Upper lobe of left lung (tissue), 6 donors: ENCODE measurements at regions not wholly inside any gene's neighbourhood (a gene's known extent, or its start where the extent isn't known, plus 50 kb on each side); places are given as distances from the start of the nearest gene placed in this dataset.

Experiments used
- ATAC-seq, 2 donors: fragments of 200-7000 bp; cut with Tn5 transposase; one replicate each; pipeline ENCODE4 v1.9.1; 2022; ENCODE audit warnings: mild to moderate bottlenecking in 2 of 2, moderate library complexity in 2 of 2; ENCODE audit not compliant: low FRiP score in 2 of 2
- DNase-seq, 2 donors: peaks; one replicate each; pipeline ENCODE4 v3.0.0-alpha.2; 2019 to 2020
- H3K27ac ChIP-seq, 4 donors: fragments of 200-600 bp; sonication (generic); one replicate each; pipeline ENCODE4 v1.5.1; 2016 to 2019
- H3K27me3 ChIP-seq, 4 donors: fragments of 200-600 bp; sonication (generic); one replicate each; pipeline ENCODE4 v1.5.1; 2017 to 2019
- H3K36me3 ChIP-seq, 4 donors: fragments of 200-600 bp; sonication (generic); one replicate each; pipeline ENCODE4 v1.5.1; 2016 to 2019
- H3K4me1 ChIP-seq, 4 donors: fragments of 200-600 bp; sonication (generic); one replicate each; pipeline ENCODE4 v1.5.1; 2018 to 2019
- H3K4me3 ChIP-seq, 4 donors: fragments of 200-600 bp; sonication (generic); one replicate each; pipeline ENCODE4 v1.5.1; 2017 to 2019; ENCODE audit warnings: mild to moderate bottlenecking in 2 of 4, moderate library complexity in 1 of 4
- H3K9me3 ChIP-seq, 4 donors: fragments of 200-600 bp; sonication (generic); one replicate each; pipeline ENCODE4 v1.5.1; 2018 to 2019
- EP300 ChIP-seq, 4 donors: sonication (generic); formaldehyde crosslinking; IDR thresholded peaks; one replicate each; pipeline ENCODE4 v1.5.1; 2017; ENCODE audit warnings: antibody characterized with exemption in 4 of 4, control low read depth in 2 of 4
- POLR2A ChIP-seq, 4 donors: fragments of 450-650 bp; IDR thresholded peaks; one replicate each; pipeline ENCODE4 v1.5.1; 2016 to 2017; ENCODE audit warnings: antibody characterized with exemption in 4 of 4, mild to moderate bottlenecking in 2 of 4
- POLR2AphosphoS5 ChIP-seq, 2 donors: sonication (generic); formaldehyde crosslinking; IDR thresholded peaks; one replicate each; pipeline ENCODE4 v1.5.1; 2017; ENCODE audit warnings: antibody characterized with exemption in 2 of 2
- WGBS, 2 donors: methylation state at CpG; one replicate each; pipeline ENCODE4 v1.1.5; 2017 to 2018; 5-methylcytosine and 5-hydroxymethylcytosine counted together
- TF ChIP-seq, protein P1 (sequence below), 6 experiments: fragments of 450-650 bp in 4 of 6; fragments of 200-600 bp in 2 of 6; sonication (generic) in 2 of 6; IDR thresholded peaks; one replicate each; pipeline ENCODE4 v1.5.1; 2016 to 2019; ENCODE audit warnings: antibody characterized with exemption in 6 of 6
- donor health status: DM: no; HTN: no; CAD: no; lungs with moderate emphysema.
- donor health status: DM: no; HTN: yes; CAD: no; lungs with severe emphysema.

DNA sequence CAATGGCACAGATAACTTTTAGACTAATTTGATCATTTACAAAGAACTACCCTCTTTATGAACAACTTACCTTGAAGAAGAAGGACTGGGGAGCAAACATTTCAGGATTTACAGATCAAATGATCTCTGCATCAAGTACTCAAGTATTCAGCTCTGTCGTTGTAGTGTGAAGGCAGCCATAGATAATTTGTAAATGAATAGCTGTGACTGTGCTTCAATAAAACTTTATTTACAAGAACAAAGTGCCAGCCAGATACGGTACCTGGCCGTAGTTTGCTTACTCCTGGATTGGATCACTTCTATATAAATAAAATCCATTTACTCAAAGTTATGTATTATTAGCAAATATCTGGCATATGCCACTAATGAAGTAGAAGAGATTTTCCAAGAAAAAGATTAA is 388.2 kb upstream of the SEMA3A start:
- Histone ChIP-seq H3K4me3 (no peak overlapping the region), H3K9me3 (no peaks in the 10 kb centered on the region), H3K36me3 (no peaks in the 10 kb centered on the region), H3K27ac (no peak overlapping the region), H3K27me3 (no peaks in the 10 kb centered on the region), H3K4me1 (no peaks in the 10 kb centered on the region)
- ATAC-seq, result no peak
- TF ChIP-seq EP300 (IDR thresholded peaks at IDR 0.05) (no peak), POLR2AphosphoS5 (IDR thresholded peaks at IDR 0.05) (no peak), POLR2A (IDR thresholded peaks at IDR 0.05) (no peak)
- TF ChIP-seq, protein P1, sequence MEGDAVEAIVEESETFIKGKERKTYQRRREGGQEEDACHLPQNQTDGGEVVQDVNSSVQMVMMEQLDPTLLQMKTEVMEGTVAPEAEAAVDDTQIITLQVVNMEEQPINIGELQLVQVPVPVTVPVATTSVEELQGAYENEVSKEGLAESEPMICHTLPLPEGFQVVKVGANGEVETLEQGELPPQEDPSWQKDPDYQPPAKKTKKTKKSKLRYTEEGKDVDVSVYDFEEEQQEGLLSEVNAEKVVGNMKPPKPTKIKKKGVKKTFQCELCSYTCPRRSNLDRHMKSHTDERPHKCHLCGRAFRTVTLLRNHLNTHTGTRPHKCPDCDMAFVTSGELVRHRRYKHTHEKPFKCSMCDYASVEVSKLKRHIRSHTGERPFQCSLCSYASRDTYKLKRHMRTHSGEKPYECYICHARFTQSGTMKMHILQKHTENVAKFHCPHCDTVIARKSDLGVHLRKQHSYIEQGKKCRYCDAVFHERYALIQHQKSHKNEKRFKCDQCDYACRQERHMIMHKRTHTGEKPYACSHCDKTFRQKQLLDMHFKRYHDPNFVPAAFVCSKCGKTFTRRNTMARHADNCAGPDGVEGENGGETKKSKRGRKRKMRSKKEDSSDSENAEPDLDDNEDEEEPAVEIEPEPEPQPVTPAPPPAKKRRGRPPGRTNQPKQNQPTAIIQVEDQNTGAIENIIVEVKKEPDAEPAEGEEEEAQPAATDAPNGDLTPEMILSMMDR (IDR thresholded peaks at IDR 0.05), result no peak
- DNase-seq, result no peak
- WGBS, 2 donors, result 86 to 87% methylated on average over 3 of the region's 3 CpGs

DNA sequence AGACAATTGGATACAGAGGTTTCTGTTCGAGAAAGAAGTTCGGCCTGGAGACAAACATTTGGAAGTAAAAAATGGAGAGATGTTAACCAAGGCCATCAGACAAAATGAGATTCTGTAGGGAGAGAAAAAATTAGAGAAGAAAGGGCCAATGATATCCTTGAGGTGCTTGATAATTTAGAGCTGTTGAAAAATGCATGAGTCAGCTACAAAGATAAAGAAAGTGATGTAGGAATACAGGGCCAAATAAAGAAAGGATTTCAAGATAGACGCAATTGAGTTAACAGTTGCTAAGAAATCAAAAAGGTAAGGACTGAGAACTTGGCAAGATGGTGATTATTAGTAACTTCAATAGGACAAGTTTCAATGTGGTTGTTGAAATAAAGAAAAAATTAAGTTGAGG is 384.2 kb upstream of the SEMA3A start:
- no peaks in the 10 kb centered on the region for H3K4me1 ChIP-seq
- ATAC-seq, result no peak
- 88 to 98% methylated on average over 3 of the region's 3 CpGs for WGBS, 2 donors
- H3K4me3 ChIP-seq, result no peak overlapping the region
- TF ChIP-seq POLR2A (IDR thresholded peaks at IDR 0.05) (no peak), EP300 (IDR thresholded peaks at IDR 0.05) (no peak), POLR2AphosphoS5 (IDR thresholded peaks at IDR 0.05) (no peak)
- TF ChIP-seq, protein P1 (IDR thresholded peaks at IDR 0.05), result no peak
- no peak for DNase-seq
- no peaks in the 10 kb centered on the region for H3K36me3 ChIP-seq
- no peaks in the 10 kb centered on the region for H3K27me3 ChIP-seq
- H3K27ac ChIP-seq, result no peak overlapping the region
- no peaks in the 10 kb centered on the region for H3K9me3 ChIP-seq

DNA sequence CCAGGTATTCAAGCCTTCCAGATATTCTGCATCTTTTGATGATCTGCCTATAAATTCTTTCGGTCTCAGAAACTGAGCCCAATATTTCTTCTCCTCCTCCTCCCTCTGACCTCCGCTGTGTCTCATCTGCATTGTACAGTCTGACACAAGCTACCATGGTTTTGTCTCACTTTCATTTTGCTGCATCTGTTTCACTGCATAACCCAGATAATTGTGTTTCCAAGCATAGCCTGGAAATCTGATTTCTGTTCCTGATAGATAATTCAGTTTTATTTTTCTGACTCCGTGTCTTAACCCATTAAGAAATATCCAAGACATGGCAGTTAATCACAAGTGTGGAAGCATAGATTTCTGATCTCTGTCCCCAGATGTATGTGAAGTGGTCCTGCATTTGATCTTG is 374.2 kb upstream of the SEMA3A start:
- DNase-seq (no peak), ATAC-seq (no peak)
- TF ChIP-seq POLR2A (IDR thresholded peaks at IDR 0.05), result no peak
- no peak for TF ChIP-seq EP300 (IDR thresholded peaks at IDR 0.05)
- no peak for TF ChIP-seq POLR2AphosphoS5 (IDR thresholded peaks at IDR 0.05)
- TF ChIP-seq, protein P1 (IDR thresholded peaks at IDR 0.05), result no peak
- H3K27ac ChIP-seq, result no peak overlapping the region
- H3K36me3 ChIP-seq, result no peaks in the 10 kb centered on the region
- H3K9me3 ChIP-seq, result no peaks in the 10 kb centered on the region
- H3K4me1 ChIP-seq, result no peaks in the 10 kb centered on the region
- no peak overlapping the region for H3K4me3 ChIP-seq
- WGBS, 2 donors, result 91% methylated on average over 3 of the region's 3 CpGs
- no peaks in the 10 kb centered on the region for H3K27me3 ChIP-seq

DNA sequence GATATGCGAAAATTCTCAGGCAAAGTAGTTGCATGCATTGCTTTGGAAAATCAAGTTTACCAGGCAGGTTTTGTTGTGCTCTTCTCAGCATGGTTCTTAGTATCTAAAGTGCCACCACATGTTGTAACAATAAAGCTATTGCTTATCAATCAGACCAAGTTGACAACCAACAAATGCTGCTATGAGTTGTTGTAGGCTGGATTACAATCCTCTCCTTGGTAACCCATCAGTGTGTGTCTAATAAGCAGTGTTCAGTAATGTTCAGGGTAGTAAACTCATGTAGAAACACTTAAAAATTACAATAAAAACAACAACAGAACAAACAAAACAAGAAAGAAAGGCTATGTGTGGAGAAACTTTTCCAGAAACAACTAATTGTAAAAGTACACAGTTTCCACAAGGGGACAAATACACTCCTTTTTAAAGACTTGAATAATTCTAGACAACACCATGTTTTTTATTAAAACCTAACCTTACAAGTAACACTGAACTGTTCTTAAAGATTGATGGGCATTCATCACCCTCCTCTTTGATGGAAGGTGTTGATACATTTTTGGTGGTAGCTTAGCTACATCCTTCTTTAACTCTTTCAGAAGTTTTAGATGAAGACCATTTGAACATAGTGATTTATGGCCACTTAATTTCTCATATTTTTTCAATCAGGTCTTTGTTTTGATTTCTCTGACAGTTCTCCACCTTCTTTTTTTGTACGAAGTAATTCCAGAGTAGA is 370.9 kb upstream of the SEMA3A start:
- no peaks in the 10 kb centered on the region for H3K36me3 ChIP-seq
- H3K4me1 ChIP-seq, result no peaks in the 10 kb centered on the region
- 85 to 89% methylated on average over 2 of the region's 2 CpGs for WGBS, 2 donors
- TF ChIP-seq POLR2A (IDR thresholded peaks at IDR 0.05) (no peak), EP300 (IDR thresholded peaks at IDR 0.05) (no peak), POLR2AphosphoS5 (IDR thresholded peaks at IDR 0.05) (no peak)
- TF ChIP-seq, protein P1 (IDR thresholded peaks at IDR 0.05), result no peak
- H3K4me3 ChIP-seq, result no peak overlapping the region
- no peak for DNase-seq
- no peak for ATAC-seq
- H3K9me3 ChIP-seq, result no peaks in the 10 kb centered on the region
- H3K27me3 ChIP-seq, result no peaks in the 10 kb centered on the region
- no peak overlapping the region for H3K27ac ChIP-seq

DNA sequence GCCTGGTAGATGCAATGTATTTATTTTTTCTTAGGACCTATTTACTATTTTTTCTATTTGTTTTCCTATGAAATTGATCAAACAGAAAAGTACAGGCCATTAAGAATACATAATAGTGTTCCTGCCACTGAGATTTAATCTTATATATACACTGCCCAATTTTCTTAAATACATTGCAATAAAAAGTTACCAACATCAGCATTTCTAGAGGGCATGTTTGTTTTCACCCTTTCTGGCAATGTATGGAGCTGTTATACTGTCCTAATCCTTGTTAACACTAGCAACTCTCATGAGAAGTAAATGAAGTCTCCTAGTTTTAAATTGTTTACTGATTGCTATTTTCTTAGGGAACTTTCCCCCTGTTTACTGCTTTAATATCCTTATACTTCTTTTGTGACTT is 359.1 kb upstream of the SEMA3A start:
- H3K27ac ChIP-seq, result no peak overlapping the region
- DNase-seq (no peak), ATAC-seq (no peak)
- H3K9me3 ChIP-seq, result peaks cover 0 to 13% (median 11%) of the 10 kb centered on the region in 4 donors
- H3K4me3 ChIP-seq, result no peak overlapping the region
- H3K27me3 ChIP-seq, result no peaks in the 10 kb centered on the region
- H3K36me3 ChIP-seq, result no peaks in the 10 kb centered on the region
- H3K4me1 ChIP-seq, result no peaks in the 10 kb centered on the region
- TF ChIP-seq, protein P1 (IDR thresholded peaks at IDR 0.05), result no peak
- no peak for TF ChIP-seq POLR2A (IDR thresholded peaks at IDR 0.05)
- no peak for TF ChIP-seq EP300 (IDR thresholded peaks at IDR 0.05)
- no peak for TF ChIP-seq POLR2AphosphoS5 (IDR thresholded peaks at IDR 0.05)
